ENCODE measurements at regions not wholly inside any gene's neighbourhood (a gene's known extent, or its start where the extent isn't known, plus 50 kb on each side); places are given as distances from the start of the nearest gene placed in this dataset.

DNA sequence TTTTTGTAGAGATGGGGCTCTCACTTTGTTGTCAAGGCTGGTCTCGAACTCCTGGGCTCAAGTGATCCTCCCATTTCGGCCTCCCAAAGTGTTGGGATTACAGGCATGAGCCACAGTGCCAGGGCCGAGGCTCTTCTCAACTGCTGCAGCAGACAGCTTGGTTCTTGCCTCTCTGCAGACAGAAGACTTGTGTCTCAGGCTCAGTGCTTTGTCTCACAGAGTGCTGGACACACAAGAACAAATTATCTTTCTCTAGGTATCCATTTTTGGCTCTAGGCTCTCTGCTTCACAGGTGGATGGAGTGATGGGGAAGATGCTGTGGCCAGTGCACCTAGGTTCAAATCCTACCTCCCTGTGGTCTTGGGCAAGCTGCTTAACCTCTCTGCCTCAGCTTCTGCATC lies 80.8 kb upstream of the RNU2-1 start:
- in situ Hi-C loops (cut with MboI) (loop anchor here (5.0 to 10.0 kb wide), 3 partner anchors 92 to 300 kb away; no protein-coding TSS in a partner anchor), intact Hi-C loops (cut with micrococcal nuclease) (no loop called here)
- Histone ChIP-seq H3K4me1 (replicated peaks in 1 of 2; ENCODE audit: control insufficient read depth in 2 of 2, insufficient read depth in 2 of 2, low read length in 2 of 2) (peaks cover 2 to 11% of the 10 kb centered on the region in 2 experiments; a peak in 3 of 5 replicates), H2AFZ (ENCODE audit: low read depth, low read length) (no peak overlapping the region), H3K27ac (ENCODE audit: extremely low read depth, low read depth, low read length) (no peak overlapping the region), H3K27me3 (ENCODE audit: control insufficient read depth in 2 of 2, insufficient read depth in 2 of 2, low read length in 2 of 2) (no peaks in the 10 kb centered on the region), H3K9me1 (ENCODE audit: control insufficient read depth, insufficient read depth, low read length) (no peaks in the 10 kb centered on the region), H3K4me2 (ENCODE audit: insufficient read depth, low read length) (no peak overlapping the region), H3K79me2 (ENCODE audit: control insufficient read depth, insufficient read depth, low read length) (no peaks in the 10 kb centered on the region), H3K4me3 (no peak overlapping the region), H4K20me1 (replicated peaks; ENCODE audit: control insufficient read depth, insufficient read depth, low read length) (no peaks in the 10 kb centered on the region), H3K9me3 (replicated peaks; ENCODE audit: control insufficient read depth, insufficient read depth, low read depth, low read length) (peaks cover 2% of the 10 kb centered on the region), H3K36me3 (ENCODE audit: control insufficient read depth, insufficient read depth, low read length) (no peaks in the 10 kb centered on the region), H3K9ac (ENCODE audit: insufficient read depth in 1 of 2, low read depth in 2 of 2, low read length in 2 of 2) (no peak overlapping the region)
- ATAC-seq (no peak), DNase-seq (ENCODE audit: extremely low read depth in 1 of 4, low spot score in 3 of 4) (no peak), FAIRE-seq (no peak)
- 82% methylated on average over 3 of the region's 3 CpGs for WGBS (ENCODE audit: insufficient coverage, low coverage, missing lambda C conversion rate)
- no TSS peak for BruUV-seq (replicated peaks)
- POLR2A ChIA-PET, result interaction anchor here (1.1 to 4.2 kb wide), 9 partner anchors 52 to 346 kb away, joined by 3 to 79 read pairs (median 13); partner anchors contain the start of genes NBR1, RND2 and VAT1
- CTCF ChIA-PET (ENCODE audit: low intra/inter-chr PET ratio), result interaction anchor here (0.7 kb wide), 2 partner anchors 79 to 169 kb away, joined by 3 read pairs; partner anchors contain the start of gene DHX8
- TF ChIP-seq THAP12 (CRISPR knock-in tag; IDR thresholded peaks at IDR 0.05), result no peak
- TF ChIP-seq, protein P1, sequence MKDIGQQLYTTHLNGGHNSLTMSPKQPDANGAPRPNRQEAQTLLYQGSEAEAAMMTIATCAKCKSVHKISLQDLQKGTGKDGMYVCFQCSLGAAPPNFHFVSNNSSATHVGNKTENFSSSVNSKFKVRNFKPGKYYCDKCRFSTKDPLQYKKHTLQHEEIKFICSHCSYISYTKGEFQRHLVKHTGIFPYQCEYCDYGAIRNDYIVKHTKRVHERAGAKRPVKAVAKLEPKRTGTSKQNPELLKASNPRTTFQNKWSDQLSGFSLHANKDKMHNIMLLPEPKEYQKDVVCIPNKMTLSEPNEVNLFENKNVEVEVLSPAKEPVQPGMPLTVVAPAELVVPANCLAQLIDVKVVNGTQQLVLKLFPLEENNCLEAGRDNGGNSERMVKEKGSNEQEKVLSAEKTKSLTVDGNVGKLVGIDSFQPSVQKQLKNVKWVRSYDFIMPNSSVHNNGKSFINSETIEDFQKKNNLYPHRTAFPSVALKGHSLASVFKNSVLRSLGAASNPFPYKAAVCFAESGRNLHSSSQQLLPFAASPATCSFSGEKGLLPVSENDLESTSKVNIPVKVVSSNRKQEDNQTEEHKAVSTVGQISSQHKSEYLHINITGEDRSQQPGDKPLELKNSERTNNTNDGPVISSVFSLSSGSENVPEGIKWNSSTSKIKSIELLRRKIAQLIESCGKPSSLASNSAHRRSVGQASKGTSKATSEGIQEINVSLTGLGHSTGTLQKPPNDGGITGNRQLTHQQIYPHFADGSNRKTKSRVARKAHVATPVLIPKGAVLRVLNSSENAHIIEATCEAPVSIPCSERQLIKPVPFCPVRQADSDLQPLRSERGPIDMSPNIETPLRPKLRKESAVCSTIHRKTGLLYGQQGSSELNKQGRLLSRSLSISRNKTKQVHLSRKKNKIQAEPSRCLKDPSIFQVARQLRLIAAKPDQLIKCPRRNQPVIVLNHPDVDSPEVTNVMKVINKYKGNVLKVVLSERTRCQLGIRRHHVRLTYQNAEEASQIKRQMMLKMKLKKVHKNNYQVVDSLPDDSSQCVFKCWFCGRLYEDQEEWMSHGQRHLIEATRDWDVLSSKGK (CRISPR knock-in tag; IDR thresholded peaks at IDR 0.05), result no peak
- TF ChIP-seq NFRKB (IDR thresholded peaks at IDR 0.05; ENCODE audit: low read depth), result no peak
- TF ChIP-seq, protein P2, sequence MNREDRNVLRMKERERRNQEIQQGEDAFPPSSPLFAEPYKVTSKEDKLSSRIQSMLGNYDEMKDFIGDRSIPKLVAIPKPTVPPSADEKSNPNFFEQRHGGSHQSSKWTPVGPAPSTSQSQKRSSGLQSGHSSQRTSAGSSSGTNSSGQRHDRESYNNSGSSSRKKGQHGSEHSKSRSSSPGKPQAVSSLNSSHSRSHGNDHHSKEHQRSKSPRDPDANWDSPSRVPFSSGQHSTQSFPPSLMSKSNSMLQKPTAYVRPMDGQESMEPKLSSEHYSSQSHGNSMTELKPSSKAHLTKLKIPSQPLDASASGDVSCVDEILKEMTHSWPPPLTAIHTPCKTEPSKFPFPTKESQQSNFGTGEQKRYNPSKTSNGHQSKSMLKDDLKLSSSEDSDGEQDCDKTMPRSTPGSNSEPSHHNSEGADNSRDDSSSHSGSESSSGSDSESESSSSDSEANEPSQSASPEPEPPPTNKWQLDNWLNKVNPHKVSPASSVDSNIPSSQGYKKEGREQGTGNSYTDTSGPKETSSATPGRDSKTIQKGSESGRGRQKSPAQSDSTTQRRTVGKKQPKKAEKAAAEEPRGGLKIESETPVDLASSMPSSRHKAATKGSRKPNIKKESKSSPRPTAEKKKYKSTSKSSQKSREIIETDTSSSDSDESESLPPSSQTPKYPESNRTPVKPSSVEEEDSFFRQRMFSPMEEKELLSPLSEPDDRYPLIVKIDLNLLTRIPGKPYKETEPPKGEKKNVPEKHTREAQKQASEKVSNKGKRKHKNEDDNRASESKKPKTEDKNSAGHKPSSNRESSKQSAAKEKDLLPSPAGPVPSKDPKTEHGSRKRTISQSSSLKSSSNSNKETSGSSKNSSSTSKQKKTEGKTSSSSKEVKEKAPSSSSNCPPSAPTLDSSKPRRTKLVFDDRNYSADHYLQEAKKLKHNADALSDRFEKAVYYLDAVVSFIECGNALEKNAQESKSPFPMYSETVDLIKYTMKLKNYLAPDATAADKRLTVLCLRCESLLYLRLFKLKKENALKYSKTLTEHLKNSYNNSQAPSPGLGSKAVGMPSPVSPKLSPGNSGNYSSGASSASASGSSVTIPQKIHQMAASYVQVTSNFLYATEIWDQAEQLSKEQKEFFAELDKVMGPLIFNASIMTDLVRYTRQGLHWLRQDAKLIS (CRISPR knock-in tag; IDR thresholded peaks at IDR 0.05), result no peak
- TF ChIP-seq, protein P3, sequence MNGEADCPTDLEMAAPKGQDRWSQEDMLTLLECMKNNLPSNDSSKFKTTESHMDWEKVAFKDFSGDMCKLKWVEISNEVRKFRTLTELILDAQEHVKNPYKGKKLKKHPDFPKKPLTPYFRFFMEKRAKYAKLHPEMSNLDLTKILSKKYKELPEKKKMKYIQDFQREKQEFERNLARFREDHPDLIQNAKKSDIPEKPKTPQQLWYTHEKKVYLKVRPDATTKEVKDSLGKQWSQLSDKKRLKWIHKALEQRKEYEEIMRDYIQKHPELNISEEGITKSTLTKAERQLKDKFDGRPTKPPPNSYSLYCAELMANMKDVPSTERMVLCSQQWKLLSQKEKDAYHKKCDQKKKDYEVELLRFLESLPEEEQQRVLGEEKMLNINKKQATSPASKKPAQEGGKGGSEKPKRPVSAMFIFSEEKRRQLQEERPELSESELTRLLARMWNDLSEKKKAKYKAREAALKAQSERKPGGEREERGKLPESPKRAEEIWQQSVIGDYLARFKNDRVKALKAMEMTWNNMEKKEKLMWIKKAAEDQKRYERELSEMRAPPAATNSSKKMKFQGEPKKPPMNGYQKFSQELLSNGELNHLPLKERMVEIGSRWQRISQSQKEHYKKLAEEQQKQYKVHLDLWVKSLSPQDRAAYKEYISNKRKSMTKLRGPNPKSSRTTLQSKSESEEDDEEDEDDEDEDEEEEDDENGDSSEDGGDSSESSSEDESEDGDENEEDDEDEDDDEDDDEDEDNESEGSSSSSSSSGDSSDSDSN (IDR thresholded peaks at IDR 0.05; ENCODE audit: borderline replicate concordance in 1 of 2, low read depth in 2 of 2, low read length in 2 of 2), result no peak
- no peak for TF ChIP-seq MAFG (tag; conservative IDR thresholded peaks at IDR 0.05)
- no peak for TF ChIP-seq SP2 (IDR thresholded peaks at IDR 0.05; ENCODE audit: extremely low read depth, low read depth, low read length, poor library complexity, severe bottlenecking)
